ENCODE measurements at regions not wholly inside any gene's neighbourhood (a gene's known extent, or its start where the extent isn't known, plus 50 kb on each side); places are given as distances from the start of the nearest gene placed in this dataset.

DNA sequence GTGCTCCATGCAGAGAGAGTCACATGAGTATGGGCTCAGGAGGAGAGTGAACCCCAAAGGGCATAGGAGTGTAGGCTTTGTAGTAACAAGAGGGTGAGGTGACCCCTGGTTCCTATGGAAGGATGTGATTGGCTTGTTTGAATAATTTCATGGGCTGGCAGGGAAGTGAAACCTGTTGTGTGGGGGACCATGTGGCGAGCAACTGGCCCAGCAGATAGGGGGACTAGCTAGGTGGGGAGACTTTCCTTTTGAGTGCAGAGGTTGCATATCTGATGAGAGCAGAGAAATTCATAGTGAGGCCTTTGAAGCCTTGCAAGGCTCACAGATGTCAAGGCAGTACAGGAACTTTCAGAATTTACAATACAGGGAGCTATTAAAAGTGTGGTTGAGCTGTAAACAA, 247.9 kb upstream of the SLC35B3 start:
- no peak overlapping the region for H3K27ac ChIP-seq (ENCODE audit: low read depth in 1 of 2, low read length in 2 of 2)
- 75 to 89% methylated on average over 1 of the region's 1 CpG for WGBS, 2 donors
- no peak overlapping the region for H3K4me3 ChIP-seq (ENCODE audit: low read length in 2 of 2)
- H3K4me1 ChIP-seq (ENCODE audit: control insufficient read depth in 1 of 2, insufficient read depth in 2 of 2, low read length in 2 of 2), result no peaks in the 10 kb centered on the region
- no peaks in the 10 kb centered on the region for H3K9me3 ChIP-seq (ENCODE audit: control insufficient read depth, low read length)
- no peaks in the 10 kb centered on the region for H3K27me3 ChIP-seq (ENCODE audit: control insufficient read depth in 1 of 2, insufficient read depth in 2 of 2, low read length in 1 of 2)
- no peaks in the 10 kb centered on the region for H3K36me3 ChIP-seq (ENCODE audit: control insufficient read depth in 1 of 2, insufficient read depth in 2 of 2, low read length in 1 of 2)
- ATAC-seq (ENCODE audit: low FRiP score), result no peak
- DNase-seq, result no peak
- intact Hi-C loops (cut with DNase I), result no loop called here

DNA sequence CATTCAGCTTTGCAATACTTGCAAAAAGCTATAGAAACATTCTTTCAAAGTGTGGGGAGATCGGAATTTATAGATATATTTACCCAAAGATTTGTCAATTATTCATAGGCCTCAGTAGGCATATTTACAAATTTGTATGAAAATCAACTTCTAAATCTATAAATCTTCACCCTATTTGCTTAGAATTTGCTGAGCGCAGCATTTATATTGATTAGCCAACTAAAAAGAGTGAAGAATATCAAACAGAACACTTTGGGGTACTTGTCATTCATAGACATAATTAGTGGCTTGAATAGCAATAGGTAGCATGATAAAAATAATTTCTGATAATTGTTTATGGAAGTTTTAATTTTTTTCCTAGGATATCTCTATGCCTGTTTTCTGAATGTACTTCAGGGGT, 244.5 kb upstream of the SLC35B3 start:
- no peaks in the 10 kb centered on the region for H3K36me3 ChIP-seq (ENCODE audit: control insufficient read depth in 1 of 2, insufficient read depth in 2 of 2, low read length in 1 of 2)
- no peaks in the 10 kb centered on the region for H3K4me1 ChIP-seq (ENCODE audit: control insufficient read depth in 1 of 2, insufficient read depth in 2 of 2, low read length in 2 of 2)
- no peak for ATAC-seq (ENCODE audit: low FRiP score)
- no peak for DNase-seq
- 86 to 88% methylated on average over 2 of the region's 2 CpGs for WGBS, 2 donors
- intact Hi-C loops (cut with DNase I), result no loop called here
- H3K27me3 ChIP-seq (ENCODE audit: control insufficient read depth in 1 of 2, insufficient read depth in 2 of 2, low read length in 1 of 2), result no peaks in the 10 kb centered on the region
- H3K4me3 ChIP-seq (ENCODE audit: low read length in 2 of 2), result no peak overlapping the region
- H3K27ac ChIP-seq (ENCODE audit: low read depth in 1 of 2, low read length in 2 of 2), result no peak overlapping the region
- H3K9me3 ChIP-seq (ENCODE audit: control insufficient read depth, low read length), result no peaks in the 10 kb centered on the region

DNA sequence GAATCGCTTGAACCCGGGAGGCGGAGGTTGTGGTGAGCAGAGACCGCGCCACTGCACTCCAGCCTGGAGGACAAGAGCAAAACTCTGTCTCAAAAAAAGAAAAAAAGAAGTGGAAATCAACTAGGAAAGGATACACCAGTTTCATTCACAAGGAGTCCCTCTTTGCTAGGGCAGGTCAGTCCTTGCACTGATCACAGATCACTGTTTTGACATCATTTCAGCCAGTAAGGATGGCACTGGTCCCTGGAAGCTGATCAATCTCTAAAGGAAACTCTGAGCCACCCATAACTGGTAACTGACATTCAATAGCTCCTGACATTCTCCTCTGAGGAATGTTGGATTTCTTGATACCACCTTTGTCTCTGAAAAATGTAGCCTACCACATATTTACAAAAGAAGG, 243.1 kb upstream of the SLC35B3 start:
- ATAC-seq (ENCODE audit: low FRiP score), result no peak
- intact Hi-C loops (cut with DNase I), result no loop called here
- Histone ChIP-seq H3K4me3 (ENCODE audit: low read length in 2 of 2) (no peak overlapping the region), H3K4me1 (ENCODE audit: control insufficient read depth in 1 of 2, insufficient read depth in 2 of 2, low read length in 2 of 2) (no peaks in the 10 kb centered on the region), H3K36me3 (ENCODE audit: control insufficient read depth in 1 of 2, insufficient read depth in 2 of 2, low read length in 1 of 2) (no peaks in the 10 kb centered on the region), H3K9me3 (ENCODE audit: control insufficient read depth, low read length) (no peaks in the 10 kb centered on the region), H3K27ac (ENCODE audit: low read depth in 1 of 2, low read length in 2 of 2) (no peak overlapping the region), H3K27me3 (ENCODE audit: control insufficient read depth in 1 of 2, insufficient read depth in 2 of 2, low read length in 1 of 2) (no peaks in the 10 kb centered on the region)
- WGBS, 2 donors, result 97 to 98% methylated on average over 5 of the region's 5 CpGs
- DNase-seq, result no peak

DNA sequence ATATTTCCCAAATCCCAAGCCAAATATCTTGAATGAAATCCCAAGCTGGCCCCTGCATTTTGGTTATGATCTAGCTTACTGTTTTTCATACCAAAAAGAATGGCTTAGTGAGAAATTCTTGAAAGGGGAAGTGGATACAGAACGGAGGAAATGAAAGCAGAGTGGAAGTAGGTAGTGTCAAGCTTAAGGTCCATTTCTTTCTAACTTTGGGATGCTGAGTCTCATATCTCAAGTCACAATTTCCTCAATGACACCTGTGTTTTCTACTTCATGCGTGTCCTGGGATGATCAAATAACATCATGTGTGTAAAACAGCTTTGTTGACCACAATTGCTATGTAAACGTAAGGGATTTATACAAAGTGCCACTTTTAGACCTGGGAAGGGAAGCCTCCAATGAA, 238.8 kb upstream of the SLC35B3 start:
- DNase-seq (no peak), ATAC-seq (ENCODE audit: low FRiP score) (no peak)
- 83% methylated on average over 3 of the region's 3 CpGs for WGBS, 2 donors
- no peak overlapping the region for H3K4me3 ChIP-seq (ENCODE audit: low read length in 2 of 2)
- H3K27me3 ChIP-seq (ENCODE audit: control insufficient read depth in 1 of 2, insufficient read depth in 2 of 2, low read length in 1 of 2), result no peaks in the 10 kb centered on the region
- H3K9me3 ChIP-seq (ENCODE audit: control insufficient read depth, low read length), result no peaks in the 10 kb centered on the region
- no peaks in the 10 kb centered on the region for H3K36me3 ChIP-seq (ENCODE audit: control insufficient read depth in 1 of 2, insufficient read depth in 2 of 2, low read length in 1 of 2)
- intact Hi-C loops (cut with DNase I), result no loop called here
- H3K4me1 ChIP-seq (ENCODE audit: control insufficient read depth in 1 of 2, insufficient read depth in 2 of 2, low read length in 2 of 2), result peaks cover 0 to 1% of the 10 kb centered on the region in 2 donors
- H3K27ac ChIP-seq (ENCODE audit: low read depth in 1 of 2, low read length in 2 of 2), result no peak overlapping the region

DNA sequence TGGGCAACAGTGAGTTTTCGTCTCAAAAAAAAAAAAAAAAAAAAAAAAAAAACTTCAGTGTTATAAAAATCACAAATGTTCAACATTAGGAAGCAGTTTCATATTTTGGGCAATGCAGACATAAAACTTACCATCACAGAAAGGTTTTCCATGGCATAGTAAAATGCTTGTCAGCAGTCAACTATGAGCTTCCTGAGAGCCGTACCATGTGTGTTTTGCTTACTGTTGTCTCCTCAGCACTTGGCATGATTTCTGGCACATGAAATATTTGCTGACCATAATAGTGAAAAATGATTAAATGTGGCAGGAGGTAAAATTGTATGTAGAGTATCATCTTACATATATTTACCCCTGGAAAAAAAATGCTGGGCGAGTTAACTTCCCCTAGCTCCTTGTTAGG, 237.5 kb upstream of the SLC35B3 start:
- no peak overlapping the region for H3K4me3 ChIP-seq (ENCODE audit: low read length in 2 of 2)
- WGBS, 2 donors, result 61% methylated on average over 3 of the region's 3 CpGs
- ATAC-seq (ENCODE audit: low FRiP score) (no peak), DNase-seq (no peak)
- intact Hi-C loops (cut with DNase I), result no loop called here
- no peaks in the 10 kb centered on the region for H3K27me3 ChIP-seq (ENCODE audit: control insufficient read depth in 1 of 2, insufficient read depth in 2 of 2, low read length in 1 of 2)
- H3K36me3 ChIP-seq (ENCODE audit: control insufficient read depth in 1 of 2, insufficient read depth in 2 of 2, low read length in 1 of 2), result no peaks in the 10 kb centered on the region
- peaks cover 0 to 1% of the 10 kb centered on the region in 2 donors for H3K4me1 ChIP-seq (ENCODE audit: control insufficient read depth in 1 of 2, insufficient read depth in 2 of 2, low read length in 2 of 2)
- H3K9me3 ChIP-seq (ENCODE audit: control insufficient read depth, low read length), result no peaks in the 10 kb centered on the region
- H3K27ac ChIP-seq (ENCODE audit: low read depth in 1 of 2, low read length in 2 of 2), result no peak overlapping the region

DNA sequence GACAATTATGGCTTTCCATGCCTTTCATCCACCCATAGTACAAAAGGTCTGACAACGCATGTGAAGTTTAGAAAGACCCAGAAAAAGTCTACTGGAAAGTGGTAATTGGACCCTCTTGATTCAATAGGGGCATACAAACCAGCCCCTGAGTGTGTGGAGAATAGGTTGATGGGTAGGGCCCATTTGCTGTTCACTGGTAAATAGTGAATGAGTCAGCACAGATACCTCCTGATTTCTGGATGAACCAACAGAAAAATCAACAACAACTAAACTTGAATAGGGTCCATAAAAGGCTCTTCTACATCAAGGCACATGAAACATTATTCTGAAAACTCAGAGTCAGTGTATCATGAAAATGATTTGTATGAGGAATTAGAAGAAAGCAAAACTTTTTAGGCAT, 235.4 kb upstream of the SLC35B3 start:
- Histone ChIP-seq H3K4me3 (ENCODE audit: low read length in 2 of 2) (no peak overlapping the region), H3K9me3 (ENCODE audit: control insufficient read depth, low read length) (no peaks in the 10 kb centered on the region), H3K4me1 (ENCODE audit: control insufficient read depth in 1 of 2, insufficient read depth in 2 of 2, low read length in 2 of 2) (peaks cover 0 to 1% of the 10 kb centered on the region in 2 donors), H3K27me3 (ENCODE audit: control insufficient read depth in 1 of 2, insufficient read depth in 2 of 2, low read length in 1 of 2) (no peaks in the 10 kb centered on the region), H3K27ac (ENCODE audit: low read depth in 1 of 2, low read length in 2 of 2) (no peak overlapping the region), H3K36me3 (ENCODE audit: control insufficient read depth in 1 of 2, insufficient read depth in 2 of 2, low read length in 1 of 2) (no peaks in the 10 kb centered on the region)
- no peak for DNase-seq
- intact Hi-C loops (cut with DNase I), result no loop called here
- ATAC-seq (ENCODE audit: low FRiP score), result no peak
- 84 to 94% methylated on average over 1 of the region's 1 CpG for WGBS, 2 donors

DNA sequence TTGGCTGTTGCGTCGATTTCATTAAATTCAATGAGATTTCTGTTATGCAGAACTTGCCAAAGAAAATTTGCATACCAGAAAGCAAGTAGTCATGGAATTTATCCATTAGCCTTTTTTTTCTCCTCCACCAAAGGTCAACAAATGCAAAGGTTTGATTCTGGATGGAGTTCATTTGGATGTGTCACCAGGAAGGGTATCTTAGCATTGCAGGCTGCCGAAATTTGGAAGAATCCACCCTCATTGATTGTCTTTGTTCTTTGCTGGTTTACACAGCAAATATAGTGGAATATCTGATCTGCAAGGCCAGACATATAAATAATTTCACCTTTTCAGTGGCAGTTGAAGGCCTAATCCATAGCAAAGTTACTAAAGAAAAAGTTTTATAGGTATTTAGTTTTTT, 229.4 kb upstream of the SLC35B3 start:
- no peaks in the 10 kb centered on the region for H3K36me3 ChIP-seq (ENCODE audit: control insufficient read depth in 1 of 2, insufficient read depth in 2 of 2, low read length in 1 of 2)
- intact Hi-C loops (cut with DNase I), result no loop called here
- no peak for ATAC-seq (ENCODE audit: low FRiP score)
- WGBS, 2 donors, result 84 to 87% methylated on average over 3 of the region's 3 CpGs
- no peak for DNase-seq
- no peaks in the 10 kb centered on the region for H3K4me1 ChIP-seq (ENCODE audit: control insufficient read depth in 1 of 2, insufficient read depth in 2 of 2, low read length in 2 of 2)
- H3K27ac ChIP-seq (ENCODE audit: low read depth in 1 of 2, low read length in 2 of 2), result no peak overlapping the region
- H3K4me3 ChIP-seq (ENCODE audit: low read length in 2 of 2), result no peak overlapping the region
- H3K9me3 ChIP-seq (ENCODE audit: control insufficient read depth, low read length), result no peaks in the 10 kb centered on the region
- no peaks in the 10 kb centered on the region for H3K27me3 ChIP-seq (ENCODE audit: control insufficient read depth in 1 of 2, insufficient read depth in 2 of 2, low read length in 1 of 2)

DNA sequence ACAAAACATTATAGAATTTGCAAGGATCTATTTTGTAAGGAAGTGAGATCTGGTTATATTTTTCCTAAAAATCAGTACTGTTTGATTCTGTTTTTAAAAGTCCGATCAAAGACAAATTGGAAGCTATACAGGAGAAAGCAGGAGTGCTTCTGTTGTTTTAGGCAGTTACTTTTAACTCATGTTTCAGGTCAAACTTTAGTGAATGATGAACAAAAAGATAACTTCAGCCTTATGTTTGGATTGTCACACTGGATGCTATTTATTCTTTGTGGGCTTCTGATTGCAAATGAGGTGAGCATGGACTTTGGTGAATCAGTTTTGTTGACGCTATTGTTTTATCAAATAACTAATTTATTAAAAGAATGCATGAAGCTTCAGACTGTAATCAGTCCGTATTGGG, 228.7 kb upstream of the SLC35B3 start:
- H3K4me3 ChIP-seq (ENCODE audit: low read length in 2 of 2), result no peak overlapping the region
- DNase-seq (no peak), ATAC-seq (ENCODE audit: low FRiP score) (no peak)
- intact Hi-C loops (cut with DNase I), result no loop called here
- H3K27ac ChIP-seq (ENCODE audit: low read depth in 1 of 2, low read length in 2 of 2), result no peak overlapping the region
- no peaks in the 10 kb centered on the region for H3K9me3 ChIP-seq (ENCODE audit: control insufficient read depth, low read length)
- WGBS, 2 donors, result 77 to 78% methylated on average over 3 of the region's 3 CpGs
- no peaks in the 10 kb centered on the region for H3K36me3 ChIP-seq (ENCODE audit: control insufficient read depth in 1 of 2, insufficient read depth in 2 of 2, low read length in 1 of 2)
- no peaks in the 10 kb centered on the region for H3K4me1 ChIP-seq (ENCODE audit: control insufficient read depth in 1 of 2, insufficient read depth in 2 of 2, low read length in 2 of 2)
- H3K27me3 ChIP-seq (ENCODE audit: control insufficient read depth in 1 of 2, insufficient read depth in 2 of 2, low read length in 1 of 2), result no peaks in the 10 kb centered on the region

DNA sequence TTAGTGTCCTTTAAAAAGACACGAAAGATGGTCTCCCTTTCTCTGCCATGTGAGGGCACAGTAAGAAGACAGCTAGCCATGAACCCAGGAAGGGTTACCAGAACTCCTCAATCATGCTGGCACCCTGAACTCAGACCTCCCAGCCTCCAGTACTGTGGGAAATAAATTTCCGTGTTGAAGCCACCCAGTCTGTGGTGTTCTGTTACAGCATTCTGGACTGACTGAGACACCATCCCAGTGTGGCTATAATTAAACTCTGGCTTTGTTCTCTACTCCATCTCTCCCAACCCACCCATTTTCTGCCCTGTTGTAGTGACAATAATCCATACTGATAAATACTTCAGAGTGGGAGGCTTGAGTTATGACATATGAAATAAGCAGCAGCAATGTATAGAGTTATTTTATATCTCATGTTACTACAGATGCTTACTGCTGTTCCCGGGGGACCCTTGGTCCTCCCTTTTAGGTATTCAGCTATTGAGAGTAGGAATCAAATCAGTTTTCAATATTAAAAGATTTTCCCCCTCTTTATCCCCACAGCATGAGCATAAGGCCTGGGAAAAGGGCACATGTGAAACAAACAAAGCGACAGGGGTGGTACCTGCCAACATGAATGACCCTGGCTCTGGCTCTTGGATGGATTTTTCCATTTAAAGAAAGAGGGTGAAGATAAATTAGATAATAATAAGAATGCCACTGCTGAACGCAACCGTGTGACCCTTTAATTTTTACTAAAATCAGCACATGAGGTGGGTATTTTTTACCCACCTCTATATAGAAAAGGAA, 224.3 kb upstream of the SLC35B3 start:
- WGBS, 2 donors, result 86 to 87% methylated on average over 6 of the region's 6 CpGs
- H3K36me3 ChIP-seq (ENCODE audit: control insufficient read depth in 1 of 2, insufficient read depth in 2 of 2, low read length in 1 of 2), result no peaks in the 10 kb centered on the region

More for the DNA sequence above, 224.3 kb upstream of the SLC35B3 start:
- no peak for ATAC-seq (ENCODE audit: low FRiP score)
- no peak for DNase-seq
- Histone ChIP-seq H3K4me3 (ENCODE audit: low read length in 2 of 2) (no peak overlapping the region), H3K9me3 (ENCODE audit: control insufficient read depth, low read length) (no peaks in the 10 kb centered on the region), H3K27ac (ENCODE audit: low read depth in 1 of 2, low read length in 2 of 2) (no peak overlapping the region), H3K4me1 (ENCODE audit: control insufficient read depth in 1 of 2, insufficient read depth in 2 of 2, low read length in 2 of 2) (no peaks in the 10 kb centered on the region), H3K27me3 (ENCODE audit: control insufficient read depth in 1 of 2, insufficient read depth in 2 of 2, low read length in 1 of 2) (no peaks in the 10 kb centered on the region)
- intact Hi-C loops (cut with DNase I), result no loop called here
